ENCODE measurements at regions not wholly inside any gene's neighbourhood (a gene's known extent, or its start where the extent isn't known, plus 50 kb on each side); places are given as distances from the start of the nearest gene placed in this dataset.

DNA sequence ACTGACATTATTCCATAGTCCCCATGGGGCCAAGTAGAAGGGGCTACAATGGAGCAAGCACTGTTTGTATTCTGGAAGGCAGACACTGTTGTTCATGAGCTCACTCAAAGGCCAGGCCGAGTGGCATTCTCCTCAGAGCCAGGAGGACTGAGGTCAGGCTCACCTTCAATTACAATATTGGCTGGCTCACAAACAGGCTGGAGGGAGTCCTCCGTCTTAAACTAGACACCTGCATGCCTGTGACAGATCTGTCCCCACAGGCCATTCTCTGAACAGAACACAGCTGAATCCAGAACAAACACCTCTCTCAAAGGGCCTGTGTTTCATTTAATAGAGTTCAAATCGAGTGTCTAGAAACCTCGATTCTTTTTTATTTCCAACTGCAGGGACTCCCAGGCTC is 347.4 kb upstream of the PPP2R3A start:
- no peak for DNase-seq

DNA sequence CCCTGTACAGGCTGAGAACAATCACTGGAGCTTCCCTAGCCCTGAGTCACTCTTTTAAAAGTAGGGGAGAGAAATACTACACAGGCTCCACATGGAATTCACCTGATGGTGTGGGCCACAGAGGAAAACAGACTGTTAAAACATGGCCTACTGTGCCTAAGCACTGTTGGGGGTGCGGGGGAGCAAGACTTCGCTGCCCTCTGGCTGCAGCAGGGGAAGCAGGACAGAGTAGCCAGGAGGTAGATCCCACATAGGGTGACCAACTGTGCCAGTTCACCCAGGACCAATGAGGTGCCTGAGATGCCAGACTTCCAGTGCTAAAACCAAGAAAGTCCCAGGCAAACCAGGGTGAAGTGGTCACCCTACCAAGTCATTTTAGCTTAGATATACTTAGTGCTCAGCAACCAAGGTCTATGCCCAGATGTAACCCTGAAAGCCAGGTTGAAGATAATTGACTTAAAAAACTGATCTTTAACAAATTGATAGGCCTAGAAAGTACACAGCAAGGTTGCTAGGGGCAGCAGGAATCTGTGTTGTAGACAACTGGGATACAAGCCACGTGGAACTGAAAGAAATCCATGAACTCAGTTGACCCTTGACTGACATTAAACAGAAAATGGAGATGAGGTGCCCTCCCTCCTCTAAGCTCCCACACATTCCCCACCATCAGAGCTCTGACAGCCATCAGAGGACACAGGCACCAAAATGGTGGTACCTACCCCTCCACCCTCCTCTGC is 344.2 kb upstream of the PPP2R3A start:
- H3K9me3 ChIP-seq (ENCODE audit: control insufficient read depth, low read length, poor library complexity, severe bottlenecking) = no peaks in the 10 kb centered on the region
- no peaks in the 10 kb centered on the region for H3K4me1 Mint-ChIP-seq
- ATAC-seq = no peak
- no peak overlapping the region for H3K27ac Mint-ChIP-seq
- H3K4me3 Mint-ChIP-seq = no peak overlapping the region
- no peaks in the 10 kb centered on the region for H3K27me3 Mint-ChIP-seq
- no peaks in the 10 kb centered on the region for H3K36me3 Mint-ChIP-seq (ENCODE audit: low read depth)
- no peak for DNase-seq

More for the DNA sequence above, 347.4 kb upstream of the PPP2R3A start:
- no peak overlapping the region for H3K27ac Mint-ChIP-seq
- no peaks in the 10 kb centered on the region for H3K36me3 Mint-ChIP-seq (ENCODE audit: low read depth)
- H3K4me3 Mint-ChIP-seq = no peak overlapping the region
- H3K4me1 Mint-ChIP-seq = no peaks in the 10 kb centered on the region
- no peak for ATAC-seq
- no peaks in the 10 kb centered on the region for H3K27me3 Mint-ChIP-seq
- H3K9me3 ChIP-seq (ENCODE audit: control insufficient read depth, low read length, poor library complexity, severe bottlenecking) = no peaks in the 10 kb centered on the region

DNA sequence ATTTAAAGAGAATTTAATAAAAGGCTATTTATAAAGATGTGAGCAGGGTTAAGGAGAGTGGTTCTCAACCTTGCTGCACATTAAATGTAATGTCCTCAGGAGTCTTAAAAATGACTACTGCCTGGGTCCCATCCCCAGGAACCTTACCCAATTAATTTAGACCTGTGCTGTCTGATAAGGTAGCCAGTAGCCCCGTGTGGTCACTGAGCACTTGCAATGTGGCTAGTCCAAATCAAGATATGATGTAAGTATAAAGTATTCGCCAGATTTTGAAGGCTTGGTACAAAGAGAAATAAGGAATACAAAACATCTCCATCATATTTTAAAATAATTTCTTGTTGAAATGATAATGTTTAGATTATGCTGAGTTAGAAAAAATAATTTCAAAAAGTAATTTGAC is 343.3 kb upstream of the PPP2R3A start:
- ATAC-seq (no peak), DNase-seq (no peak)
- no peak overlapping the region for H3K27ac Mint-ChIP-seq
- H3K9me3 ChIP-seq (ENCODE audit: control insufficient read depth, low read length, poor library complexity, severe bottlenecking) = no peaks in the 10 kb centered on the region
- no peaks in the 10 kb centered on the region for H3K27me3 Mint-ChIP-seq
- no peaks in the 10 kb centered on the region for H3K36me3 Mint-ChIP-seq (ENCODE audit: low read depth)
- no peaks in the 10 kb centered on the region for H3K4me1 Mint-ChIP-seq
- no peak overlapping the region for H3K4me3 Mint-ChIP-seq

DNA sequence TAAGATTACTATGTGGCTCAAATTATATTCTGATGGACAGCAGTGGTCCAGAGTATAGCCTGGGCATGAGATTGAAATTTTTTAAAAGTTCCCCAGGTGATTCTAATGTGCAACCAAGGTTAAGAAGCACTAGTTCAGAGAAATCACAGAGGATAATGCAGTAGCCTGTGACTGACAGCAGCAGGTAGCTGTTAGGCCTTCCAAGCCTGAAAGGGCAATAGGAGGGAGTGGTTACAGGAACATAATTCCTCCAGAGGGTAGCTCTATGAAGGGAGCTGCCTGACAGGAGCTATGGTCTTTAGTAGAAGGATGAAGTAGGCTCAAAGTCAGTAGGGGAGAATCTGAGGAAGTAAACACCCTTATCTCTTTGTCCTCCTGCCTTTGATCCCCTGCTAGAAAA is 342.9 kb upstream of the PPP2R3A start:
- H3K9me3 ChIP-seq (ENCODE audit: control insufficient read depth, low read length, poor library complexity, severe bottlenecking) = no peaks in the 10 kb centered on the region
- H3K36me3 Mint-ChIP-seq (ENCODE audit: low read depth) = no peaks in the 10 kb centered on the region
- no peaks in the 10 kb centered on the region for H3K27me3 Mint-ChIP-seq
- ATAC-seq = no peak
- no peak overlapping the region for H3K27ac Mint-ChIP-seq
- no peak overlapping the region for H3K4me3 Mint-ChIP-seq
- no peaks in the 10 kb centered on the region for H3K4me1 Mint-ChIP-seq
- no peak for DNase-seq

DNA sequence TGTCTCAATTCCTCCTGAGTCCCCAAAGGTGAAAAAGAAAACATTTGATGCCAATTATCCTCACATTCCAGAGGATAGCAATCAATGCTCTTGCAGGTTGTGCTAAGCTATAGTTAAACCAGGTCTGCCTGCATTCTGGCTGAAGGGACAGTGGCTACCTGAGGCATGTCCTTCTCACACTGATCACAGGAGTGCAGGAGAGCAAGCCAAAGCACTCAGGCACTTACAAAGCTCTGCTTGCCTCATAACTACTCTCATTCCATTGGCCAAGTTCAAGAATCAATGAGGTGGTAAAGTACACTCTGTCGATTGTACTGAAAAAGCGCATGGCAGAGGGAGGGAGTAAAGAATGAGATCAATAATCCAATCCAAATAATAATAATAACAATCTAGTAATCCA is 342.0 kb upstream of the PPP2R3A start:
- Mint-ChIP-seq H3K4me3 (no peak overlapping the region), H3K27me3 (no peaks in the 10 kb centered on the region), H3K36me3 (ENCODE audit: low read depth) (no peaks in the 10 kb centered on the region), H3K27ac (no peak overlapping the region), H3K4me1 (no peaks in the 10 kb centered on the region)
- H3K9me3 ChIP-seq (ENCODE audit: control insufficient read depth, low read length, poor library complexity, severe bottlenecking) = no peaks in the 10 kb centered on the region
- ATAC-seq = no peak
- DNase-seq = no peak

DNA sequence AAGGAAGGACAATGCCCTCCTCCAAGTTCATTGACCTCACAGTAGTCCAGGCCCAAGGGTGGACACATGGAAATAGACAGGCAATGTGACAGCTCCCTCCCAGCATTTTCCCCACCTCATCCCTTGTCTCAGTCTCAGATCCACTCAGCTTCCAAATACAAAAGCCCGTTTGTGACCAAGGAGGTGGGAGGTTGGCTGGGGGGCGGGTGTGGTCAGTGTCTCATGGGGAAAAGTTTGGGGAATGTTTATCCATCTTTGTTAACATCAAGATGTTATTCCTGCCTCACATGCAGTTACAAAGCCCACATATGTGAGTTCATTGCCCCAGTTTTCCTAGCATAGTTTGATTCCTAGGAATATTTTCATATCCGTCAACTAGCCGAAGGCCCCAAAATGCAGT is 338.5 kb upstream of the PPP2R3A start:
- Mint-ChIP-seq H3K4me3 (no peak overlapping the region), H3K4me1 (no peaks in the 10 kb centered on the region), H3K36me3 (ENCODE audit: low read depth) (no peaks in the 10 kb centered on the region), H3K27ac (no peak overlapping the region), H3K27me3 (peaks cover 4% of the 10 kb centered on the region)
- no peak for ATAC-seq
- no peak for DNase-seq
- H3K9me3 ChIP-seq (ENCODE audit: control insufficient read depth, low read length, poor library complexity, severe bottlenecking) = no peaks in the 10 kb centered on the region

DNA sequence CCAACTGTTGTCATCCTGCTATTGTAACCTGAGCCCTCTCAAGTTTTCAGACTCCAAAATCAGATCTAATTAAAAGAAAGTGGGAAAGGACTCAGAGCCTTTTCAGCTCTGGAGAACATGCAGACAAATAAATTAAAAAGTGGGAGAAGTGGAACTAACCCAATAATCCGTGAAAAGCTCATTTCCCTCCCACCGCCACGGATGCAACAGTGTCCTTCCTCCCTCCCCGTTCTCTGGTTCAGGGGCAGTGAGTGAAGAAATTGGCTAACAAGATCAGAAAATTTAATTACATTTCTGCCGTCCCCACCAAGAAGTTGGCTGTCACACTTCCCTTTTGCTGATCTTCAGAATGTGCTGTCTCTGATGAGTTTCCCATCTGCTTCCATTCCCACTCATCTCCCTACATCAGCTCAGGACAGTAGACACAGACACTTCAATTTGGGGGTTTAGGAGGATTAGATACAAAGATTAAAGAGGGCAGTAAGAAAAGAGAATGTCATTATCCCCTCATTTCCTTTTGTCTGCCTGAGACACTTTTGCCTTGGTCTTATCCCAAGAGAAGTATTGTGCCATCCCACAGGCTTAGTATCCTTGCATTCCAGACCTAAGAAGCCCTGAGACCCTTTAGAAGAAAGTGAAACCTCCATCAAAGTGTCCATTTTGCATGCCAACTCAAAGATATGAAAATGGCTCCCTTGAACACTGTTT is 335.7 kb upstream of the PPP2R3A start:
- no peaks in the 10 kb centered on the region for H3K4me1 Mint-ChIP-seq
- peaks cover 4% of the 10 kb centered on the region for H3K27me3 Mint-ChIP-seq
- no peak for ATAC-seq
- H3K27ac Mint-ChIP-seq = no peak overlapping the region
- H3K9me3 ChIP-seq (ENCODE audit: control insufficient read depth, low read length, poor library complexity, severe bottlenecking) = no peaks in the 10 kb centered on the region
- no peak for DNase-seq
- no peak overlapping the region for H3K4me3 Mint-ChIP-seq
- no peaks in the 10 kb centered on the region for H3K36me3 Mint-ChIP-seq (ENCODE audit: low read depth)

DNA sequence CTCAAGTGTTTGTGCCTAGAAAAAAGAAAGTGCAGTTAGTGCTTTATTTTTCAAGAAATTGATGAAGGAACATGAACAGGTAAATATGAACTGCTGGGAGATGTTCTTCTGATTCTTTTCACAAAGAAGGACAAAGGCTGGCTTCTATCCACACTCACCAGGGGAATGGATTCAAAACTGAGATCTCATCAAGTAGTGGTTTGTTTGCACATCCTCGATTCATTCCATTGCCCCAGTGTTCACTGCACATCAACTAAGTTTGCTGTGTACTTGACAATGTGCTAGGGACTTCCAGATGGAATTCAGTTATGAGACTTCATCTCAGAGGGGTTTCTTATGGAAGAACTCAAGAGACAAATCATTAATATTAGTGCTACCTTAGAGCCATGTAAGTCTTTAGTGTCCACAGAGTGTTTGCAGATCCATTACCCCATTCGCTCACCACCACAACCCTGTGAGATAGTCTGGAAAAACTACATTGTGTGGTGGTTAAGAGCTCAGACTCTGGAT is 332.9 kb upstream of the PPP2R3A start:
- Mint-ChIP-seq H3K27me3 (peaks cover 4% of the 10 kb centered on the region), H3K4me3 (no peak overlapping the region), H3K4me1 (no peaks in the 10 kb centered on the region), H3K27ac (no peak overlapping the region), H3K36me3 (ENCODE audit: low read depth) (no peaks in the 10 kb centered on the region)
- H3K9me3 ChIP-seq (ENCODE audit: control insufficient read depth, low read length, poor library complexity, severe bottlenecking) = no peaks in the 10 kb centered on the region
- DNase-seq (no peak), ATAC-seq (no peak)

DNA sequence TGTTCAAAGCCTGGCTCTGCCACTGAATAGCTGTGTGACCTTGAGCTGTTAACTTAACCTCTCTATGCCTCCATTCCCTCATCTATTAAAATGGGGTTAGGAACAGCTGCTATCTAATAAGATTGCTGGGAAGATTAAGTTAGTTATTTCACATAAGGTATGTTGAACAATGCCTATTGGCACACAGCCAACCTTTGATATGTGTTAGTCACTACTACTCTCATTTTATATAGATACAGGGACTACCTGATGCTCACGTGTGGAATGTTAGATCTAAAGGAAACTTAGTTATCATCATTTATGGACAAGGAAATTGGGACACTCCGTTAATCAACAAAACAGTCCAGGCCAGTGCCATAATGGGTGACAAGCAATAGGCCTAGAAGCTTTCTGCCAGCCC is 332.4 kb upstream of the PPP2R3A start:
- Mint-ChIP-seq H3K4me3 (no peak overlapping the region), H3K4me1 (no peaks in the 10 kb centered on the region), H3K27me3 (peaks cover 4% of the 10 kb centered on the region), H3K36me3 (ENCODE audit: low read depth) (no peaks in the 10 kb centered on the region), H3K27ac (no peak overlapping the region)
- ATAC-seq = no peak
- H3K9me3 ChIP-seq (ENCODE audit: control insufficient read depth, low read length, poor library complexity, severe bottlenecking) = no peaks in the 10 kb centered on the region
- no peak for DNase-seq

DNA sequence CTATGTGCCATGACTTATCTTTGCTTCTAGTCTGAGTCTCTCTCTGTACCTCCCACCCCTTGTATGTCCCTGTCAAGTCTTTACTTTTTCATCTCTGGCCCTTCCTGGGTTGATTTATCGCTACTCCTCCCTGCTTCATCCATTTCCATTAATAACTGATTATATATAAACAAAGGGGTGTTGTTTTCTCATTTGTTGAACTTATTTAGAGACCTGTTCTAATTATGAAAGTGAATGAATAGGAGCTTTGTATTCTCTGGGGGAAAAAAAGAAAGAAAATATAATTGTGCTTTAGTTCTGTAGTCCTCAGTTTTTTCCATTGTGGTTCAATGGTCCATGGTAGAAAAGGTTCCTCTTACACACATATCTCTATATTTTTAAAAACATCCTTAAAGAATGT is 328.9 kb upstream of the PPP2R3A start:
- DNase-seq (no peak), ATAC-seq (no peak)
- H3K36me3 Mint-ChIP-seq (ENCODE audit: low read depth) = no peaks in the 10 kb centered on the region
- no peak overlapping the region for H3K4me3 Mint-ChIP-seq
- H3K27me3 Mint-ChIP-seq = no peaks in the 10 kb centered on the region
- no peaks in the 10 kb centered on the region for H3K4me1 Mint-ChIP-seq
- H3K27ac Mint-ChIP-seq = no peak overlapping the region
- no peaks in the 10 kb centered on the region for H3K9me3 ChIP-seq (ENCODE audit: control insufficient read depth, low read length, poor library complexity, severe bottlenecking)

DNA sequence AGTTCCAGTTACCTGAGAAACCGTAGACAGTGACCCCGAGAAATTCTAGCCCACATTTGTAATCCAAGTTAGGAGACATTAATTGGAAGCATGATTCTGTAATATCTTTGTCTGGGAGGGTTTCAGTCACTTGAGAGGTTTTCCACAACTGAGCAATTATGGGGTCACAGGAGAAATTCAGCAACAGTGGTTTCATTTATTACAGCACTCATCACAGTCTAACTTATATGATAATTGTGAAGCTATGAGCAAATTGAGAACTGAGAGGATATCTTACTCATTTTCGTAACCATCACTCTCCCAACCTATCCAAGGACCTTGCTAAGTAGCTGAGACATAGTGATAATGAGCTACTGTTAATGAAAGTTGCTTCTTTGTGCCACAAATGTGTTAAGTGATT is 328.5 kb upstream of the PPP2R3A start:
- no peaks in the 10 kb centered on the region for H3K9me3 ChIP-seq (ENCODE audit: control insufficient read depth, low read length, poor library complexity, severe bottlenecking)
- Mint-ChIP-seq H3K27me3 (no peaks in the 10 kb centered on the region), H3K36me3 (ENCODE audit: low read depth) (no peaks in the 10 kb centered on the region), H3K4me1 (no peaks in the 10 kb centered on the region), H3K4me3 (no peak overlapping the region), H3K27ac (no peak overlapping the region)
- DNase-seq = no peak
- no peak for ATAC-seq

DNA sequence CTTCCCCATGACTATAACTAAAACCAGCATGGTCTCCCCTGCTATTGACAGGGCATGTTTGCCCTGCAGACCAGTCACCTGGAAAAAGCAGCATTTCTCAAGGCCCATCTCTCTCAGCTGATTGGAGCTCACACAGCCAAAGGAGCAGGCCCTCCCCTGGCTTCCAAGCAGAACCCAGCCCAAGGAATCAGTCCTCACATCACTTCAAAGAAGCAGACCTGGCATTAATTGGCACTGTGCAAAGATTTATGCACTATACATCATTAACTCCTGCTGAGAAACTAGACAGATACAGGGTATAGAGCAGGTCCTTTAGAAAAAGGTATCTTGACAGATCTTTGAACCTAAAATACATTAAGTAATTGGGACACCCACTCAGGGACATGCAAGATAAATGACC is 323.8 kb upstream of the PPP2R3A start:
- DNase-seq (no peak), ATAC-seq (no peak)
- Mint-ChIP-seq H3K4me1 (no peaks in the 10 kb centered on the region), H3K27ac (no peak overlapping the region), H3K27me3 (no peaks in the 10 kb centered on the region), H3K4me3 (no peak overlapping the region), H3K36me3 (ENCODE audit: low read depth) (no peaks in the 10 kb centered on the region)
- no peaks in the 10 kb centered on the region for H3K9me3 ChIP-seq (ENCODE audit: control insufficient read depth, low read length, poor library complexity, severe bottlenecking)

DNA sequence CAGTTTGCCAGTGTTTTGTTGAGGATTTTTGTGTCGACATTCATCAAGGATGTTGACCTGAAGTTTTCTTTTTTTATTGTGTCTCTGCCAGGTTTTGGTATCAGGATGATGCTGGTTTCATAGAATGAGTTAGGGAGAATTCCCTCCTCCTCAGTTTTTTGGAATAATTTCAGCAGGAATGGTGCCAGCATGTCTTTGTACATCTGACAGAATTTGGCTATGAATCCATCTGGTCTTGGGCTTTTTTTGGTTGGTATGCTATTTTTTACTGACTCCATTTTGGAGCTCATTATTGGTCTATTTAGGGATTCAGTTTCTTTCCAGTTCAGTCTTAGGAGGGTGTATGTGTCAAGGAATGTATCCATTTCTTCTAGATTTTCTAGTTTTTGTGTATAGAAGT is 320.0 kb upstream of the PPP2R3A start:
- DNase-seq = no peak
- no peak overlapping the region for H3K4me3 Mint-ChIP-seq
- H3K27ac Mint-ChIP-seq = no peak overlapping the region
- no peaks in the 10 kb centered on the region for H3K4me1 Mint-ChIP-seq
- no peaks in the 10 kb centered on the region for H3K9me3 ChIP-seq (ENCODE audit: control insufficient read depth, low read length, poor library complexity, severe bottlenecking)
- no peak for ATAC-seq
- H3K27me3 Mint-ChIP-seq = no peaks in the 10 kb centered on the region
- no peaks in the 10 kb centered on the region for H3K36me3 Mint-ChIP-seq (ENCODE audit: low read depth)

DNA sequence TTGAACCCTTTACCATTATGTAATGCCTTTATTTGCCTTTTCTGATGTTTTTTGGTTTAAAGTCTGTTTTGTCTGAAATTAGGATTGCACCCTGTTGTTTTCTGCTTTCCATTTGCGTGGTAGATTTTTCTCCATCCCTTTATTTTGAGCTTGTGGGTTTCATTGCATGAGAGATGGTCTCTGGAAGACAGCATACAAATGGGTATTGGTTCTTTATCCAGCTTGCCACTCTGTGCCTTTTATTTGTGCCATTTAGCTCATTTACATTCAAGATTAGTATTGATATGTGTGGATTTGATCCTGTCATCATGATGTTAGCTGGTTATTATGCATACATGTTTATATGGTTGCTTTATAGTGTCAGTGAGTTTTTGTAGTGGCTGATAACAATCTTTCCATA is 318.7 kb upstream of the PPP2R3A start:
- DNase-seq = no peak
- H3K4me1 Mint-ChIP-seq = no peaks in the 10 kb centered on the region
- no peak for ATAC-seq
- H3K27me3 Mint-ChIP-seq = no peaks in the 10 kb centered on the region
- no peak overlapping the region for H3K27ac Mint-ChIP-seq
- H3K9me3 ChIP-seq (ENCODE audit: control insufficient read depth, low read length, poor library complexity, severe bottlenecking) = no peaks in the 10 kb centered on the region
- no peak overlapping the region for H3K4me3 Mint-ChIP-seq
- H3K36me3 Mint-ChIP-seq (ENCODE audit: low read depth) = no peaks in the 10 kb centered on the region
